PC-9 (cell line): ENCODE measurements at regions not wholly inside any gene's neighbourhood (a gene's known extent, or its start where the extent isn't known, plus 50 kb on each side); places are given as distances from the start of the nearest gene placed in this dataset.

ENCODE experiments used
- BruUV-seq: library from RNA; stranded (reverse); fragments of 400-500 nt; replicated peaks from 2 replicates; lab custom pipeline; 2021; lab: Mats Ljungman, UMichigan
- CTCF ChIA-PET: fragments of 300-600 bp; sonication (Branson Sonifier 250); formaldehyde crosslinking; loops from one replicate; lab custom pipeline; 2022; ENCODE audit warnings: antibody characterized with exemption; lab: Charles Lee
- POLR2A ChIA-PET: fragments of 300-600 bp; sonication (Branson Sonifier 250); formaldehyde crosslinking; loops from one replicate; lab custom pipeline; 2022; ENCODE audit warnings: antibody characterized with exemption; ENCODE audit not compliant: unreplicated experiment; lab: Charles Lee
- DNase-seq, 2 experiments: peaks; one replicate each; pipeline versions ENCODE4 v3.0.0 to v3.0.0-alpha.2; 2015 to 2022; ENCODE audit warnings: mixed read lengths in 1 of 2
- H2AFZ ChIP-seq: fragments of 200-600 bp; sonication (generic); 2 replicates; pipeline ENCODE4 v1.8.1; 2017; ENCODE audit warnings: antibody characterized with exemption
- H3F3A ChIP-seq: fragments of 200-600 bp; sonication (generic); 2 replicates; pipeline ENCODE4 v1.8.1; 2017; ENCODE audit warnings: antibody characterized with exemption, mild to moderate bottlenecking, low read depth; ENCODE audit not compliant: insufficient read depth
- H3K27ac ChIP-seq: fragments of 200-600 bp; sonication (generic); 2 replicates; pipeline ENCODE4 v1.6.1; 2016; ENCODE audit warnings: mixed run types
- H3K27me3 ChIP-seq: fragments of 200-600 bp; sonication (generic); 2 replicates; pipeline ENCODE4 v1.6.1; 2016; ENCODE audit warnings: low read depth, mixed run types; ENCODE audit not compliant: insufficient read depth
- H3K36me3 ChIP-seq: fragments of 200-600 bp; sonication (generic); 2 replicates; pipeline ENCODE4 v1.6.1; 2016; ENCODE audit warnings: low read depth, mixed run types
- H3K4me1 ChIP-seq: fragments of 200-600 bp; sonication (generic); replicated peaks from 2 replicates; pipeline ENCODE4 v1.6.1; 2016; ENCODE audit warnings: mixed run types; ENCODE audit not compliant: insufficient read depth
- H3K4me2 ChIP-seq: fragments of 200-600 bp; sonication (generic); 2 replicates; pipeline ENCODE4 v1.6.1; 2017; ENCODE audit warnings: mixed run types
- H3K4me3 ChIP-seq: fragments of 200-600 bp; sonication (generic); 2 replicates; pipeline ENCODE4 v1.6.1; 2016; ENCODE audit warnings: mixed run types
- H3K79me2 ChIP-seq: fragments of 200-600 bp; sonication (generic); 2 replicates; pipeline ENCODE4 v1.6.1; 2017; ENCODE audit warnings: low read depth, mixed run types
- H3K9me2 ChIP-seq: fragments of 200-600 bp; sonication (generic); 2 replicates; pipeline ENCODE4 v1.8.1; 2017; ENCODE audit warnings: mild to moderate bottlenecking; ENCODE audit not compliant: insufficient read depth
- H3K9me3 ChIP-seq: fragments of 200-600 bp; sonication (generic); 2 replicates; pipeline ENCODE4 v1.8.1; 2016; ENCODE audit warnings: low read depth; ENCODE audit not compliant: insufficient read depth
- H4K20me1 ChIP-seq: fragments of 200-600 bp; sonication (generic); 2 replicates; pipeline ENCODE4 v1.8.1; 2017; ENCODE audit not compliant: insufficient read depth
- EZH2 ChIP-seq: fragments of 200-600 bp; sonication (generic); IDR thresholded peaks from 2 replicates; pipeline ENCODE4 v1.8.0; 2017; ENCODE audit warnings: antibody characterized with exemption, low read depth
- intact Hi-C: fragments of 100-400 bp; cut with micrococcal nuclease; formaldehyde crosslinking; loops from one replicate; pipeline ENCODE4 v1.10.0; 2022; ENCODE audit not compliant: unreplicated experiment
- TF ChIP-seq, protein P1 (sequence below): fragments of 200-600 bp; sonication (generic); conservative IDR thresholded peaks from 2 replicates; pipeline ENCODE4 v1.6.1; 2017; ENCODE audit warnings: mixed run types, antibody characterized with exemption, mild to moderate bottlenecking, moderate library complexity

DNA sequence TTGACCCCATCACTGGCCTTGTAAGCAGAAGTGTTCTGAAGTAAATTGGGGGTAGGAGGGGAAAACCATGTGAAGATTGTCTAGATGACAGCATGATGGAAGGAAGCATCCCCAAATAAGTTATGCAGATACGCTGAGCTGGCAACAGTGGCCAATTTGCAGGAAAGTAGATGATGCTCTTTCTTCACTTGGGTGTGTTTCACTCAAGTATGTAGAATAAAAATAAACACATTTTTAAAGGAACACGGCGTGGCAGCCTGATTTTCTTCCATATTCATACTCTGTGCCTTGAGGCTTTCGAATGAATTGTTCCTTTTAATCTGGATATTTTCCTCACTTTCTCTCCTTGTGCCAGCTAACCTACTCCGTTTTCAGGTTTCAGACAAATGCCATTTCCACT lies 295.5 kb upstream of the DPYD start:
- Histone ChIP-seq H3K4me2 (no peak overlapping the region), H3K79me2 (no peaks in the 10 kb centered on the region), H3K36me3 (no peaks in the 10 kb centered on the region), H3K9me3 (no peaks in the 10 kb centered on the region), H3K4me1 (no peaks in the 10 kb centered on the region), H3K27ac (no peak overlapping the region), H3K27me3 (no peaks in the 10 kb centered on the region), H3K4me3 (no peak overlapping the region), H3F3A (no peaks in the 10 kb centered on the region), H2AFZ (peak overlapping the region; percentile 34; the same call in 1 of the 2 replicates), H4K20me1 (no peaks in the 10 kb centered on the region), H3K9me2 (no peaks in the 10 kb centered on the region)
- no peak for DNase-seq
- ChIA-PET POLR2A (no interaction called here), CTCF (no interaction called here)
- TF ChIP-seq, protein P1, sequence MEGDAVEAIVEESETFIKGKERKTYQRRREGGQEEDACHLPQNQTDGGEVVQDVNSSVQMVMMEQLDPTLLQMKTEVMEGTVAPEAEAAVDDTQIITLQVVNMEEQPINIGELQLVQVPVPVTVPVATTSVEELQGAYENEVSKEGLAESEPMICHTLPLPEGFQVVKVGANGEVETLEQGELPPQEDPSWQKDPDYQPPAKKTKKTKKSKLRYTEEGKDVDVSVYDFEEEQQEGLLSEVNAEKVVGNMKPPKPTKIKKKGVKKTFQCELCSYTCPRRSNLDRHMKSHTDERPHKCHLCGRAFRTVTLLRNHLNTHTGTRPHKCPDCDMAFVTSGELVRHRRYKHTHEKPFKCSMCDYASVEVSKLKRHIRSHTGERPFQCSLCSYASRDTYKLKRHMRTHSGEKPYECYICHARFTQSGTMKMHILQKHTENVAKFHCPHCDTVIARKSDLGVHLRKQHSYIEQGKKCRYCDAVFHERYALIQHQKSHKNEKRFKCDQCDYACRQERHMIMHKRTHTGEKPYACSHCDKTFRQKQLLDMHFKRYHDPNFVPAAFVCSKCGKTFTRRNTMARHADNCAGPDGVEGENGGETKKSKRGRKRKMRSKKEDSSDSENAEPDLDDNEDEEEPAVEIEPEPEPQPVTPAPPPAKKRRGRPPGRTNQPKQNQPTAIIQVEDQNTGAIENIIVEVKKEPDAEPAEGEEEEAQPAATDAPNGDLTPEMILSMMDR, result no peak
- TF ChIP-seq EZH2, result no peak
- BruUV-seq, result no TSS peak
- intact Hi-C loops, result loop anchor here (10.0 kb wide), 2 partner anchors 132 to 162 kb away; no protein-coding TSS in a partner anchor

DNA sequence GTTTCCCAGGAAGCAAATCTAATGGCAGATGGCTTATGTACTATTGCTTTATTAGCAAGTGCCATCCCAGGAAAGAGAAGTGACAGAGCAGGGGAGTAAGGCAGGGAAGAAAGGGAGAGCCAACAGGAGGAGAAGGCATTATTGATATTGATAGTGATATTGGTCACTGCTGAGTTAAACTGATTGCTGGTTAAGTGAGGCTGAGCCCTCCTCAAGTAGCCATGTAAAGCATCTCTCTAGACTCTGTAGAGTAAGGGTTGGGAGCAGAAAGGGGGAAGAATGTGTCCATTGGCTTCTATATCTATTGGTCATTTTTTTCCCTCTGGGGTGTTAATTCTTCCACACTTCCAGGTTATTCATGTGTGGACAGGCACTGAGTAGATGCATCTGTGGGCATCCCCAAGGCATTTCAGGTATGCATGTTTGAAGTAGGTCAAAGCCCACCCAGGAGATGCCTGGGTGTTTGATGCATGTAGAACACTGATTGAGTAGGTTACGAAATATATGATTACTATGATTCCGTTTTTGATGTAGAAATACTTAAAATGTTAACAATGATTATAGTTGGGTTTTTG lies 290.5 kb upstream of the DPYD start:
- ChIA-PET CTCF (no interaction called here), POLR2A (no interaction called here)
- H3K27me3 ChIP-seq, result no peaks in the 10 kb centered on the region
- no peaks in the 10 kb centered on the region for H4K20me1 ChIP-seq
- H3K36me3 ChIP-seq, result no peaks in the 10 kb centered on the region
- H3K4me2 ChIP-seq, result no peak overlapping the region
- no peaks in the 10 kb centered on the region for H3F3A ChIP-seq
- no peak overlapping the region for H2AFZ ChIP-seq
- no peak overlapping the region for H3K4me3 ChIP-seq
- no peaks in the 10 kb centered on the region for H3K9me3 ChIP-seq
- intact Hi-C loops, result loop anchor here (10.0 kb wide), 2 partner anchors 127 to 157 kb away; no protein-coding TSS in a partner anchor
- TF ChIP-seq, protein P1, result no peak
- TF ChIP-seq EZH2, result no peak
- no peaks in the 10 kb centered on the region for H3K79me2 ChIP-seq
- no peaks in the 10 kb centered on the region; the same call in 1 of the 2 replicates for H3K9me2 ChIP-seq
- no peak overlapping the region for H3K27ac ChIP-seq
- no peaks in the 10 kb centered on the region for H3K4me1 ChIP-seq
- BruUV-seq, result no TSS peak
- no peak for DNase-seq

DNA sequence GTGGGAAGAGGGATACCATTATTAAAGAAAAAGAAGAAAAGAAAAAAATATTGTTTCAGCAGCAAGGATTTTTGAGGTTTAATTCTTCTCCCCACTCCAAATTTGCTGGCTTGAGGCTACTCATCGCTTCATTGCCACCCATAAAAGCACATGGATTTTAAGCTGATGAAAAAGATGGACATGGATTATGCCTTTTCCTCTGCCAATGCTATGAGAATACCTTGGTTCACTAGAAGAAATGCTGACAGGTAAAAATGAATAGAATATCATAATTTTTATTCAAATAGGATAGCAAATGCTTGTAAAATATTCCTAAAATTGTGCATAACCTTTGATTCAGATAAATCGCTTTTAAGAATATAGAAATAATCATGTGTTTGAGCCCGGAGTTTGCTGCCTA lies 289.7 kb upstream of the DPYD start:
- Histone ChIP-seq H3K79me2 (no peaks in the 10 kb centered on the region), H4K20me1 (no peaks in the 10 kb centered on the region), H3K4me2 (no peak overlapping the region), H2AFZ (no peak overlapping the region), H3K36me3 (no peaks in the 10 kb centered on the region), H3F3A (0 out of 2 replicates have a peak, but pooled peaks cover under 1% of the 10 kb centered on the region), H3K9me3 (no peaks in the 10 kb centered on the region), H3K27ac (no peak overlapping the region), H3K4me3 (no peak overlapping the region), H3K27me3 (no peaks in the 10 kb centered on the region), H3K4me1 (no peaks in the 10 kb centered on the region), H3K9me2 (no peaks in the 10 kb centered on the region; the same call in 1 of the 2 replicates)
- TSS peak; percentile 87 for BruUV-seq
- CTCF ChIA-PET, result interaction anchor here (0.7 kb wide), 2 partner anchors 53 to 289 kb away, joined by 4 to 9 read pairs; no protein-coding TSS in a partner anchor
- no peak for DNase-seq
- TF ChIP-seq, protein P1, result no peak
- intact Hi-C loops, result loop anchor here (1.0 to 10.0 kb wide), 4 partner anchors 53 to 156 kb away; no protein-coding TSS in a partner anchor
- POLR2A ChIA-PET, result interaction anchor here (0.5 to 1.3 kb wide), 5 partner anchors 103 to 1390 kb away, joined by 3 to 13 read pairs (median 5); no protein-coding TSS in a partner anchor
